ENCODE measurements at regions not wholly inside any gene's neighbourhood (a gene's known extent, or its start where the extent isn't known, plus 50 kb on each side); places are given as distances from the start of the nearest gene placed in this dataset.

DNA sequence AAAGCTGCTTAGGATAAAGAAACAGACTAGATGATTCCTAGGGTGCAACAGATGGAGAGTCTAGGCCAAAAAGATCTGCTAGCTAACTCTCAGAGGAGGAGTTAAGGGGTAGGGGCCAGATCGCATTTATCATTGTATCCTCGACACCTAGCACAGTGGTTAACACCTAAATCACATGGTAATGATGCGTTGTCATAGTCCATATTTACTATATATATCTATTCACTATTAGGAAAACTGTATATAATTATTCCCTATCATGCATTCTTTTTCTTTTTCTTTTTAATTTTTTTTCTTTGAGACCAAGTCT lies 92.8 kb upstream of the SLC44A1 start:
- TF ChIP-seq ZNF121 (tag by site-specific recombination; IDR thresholded peaks at IDR 0.05) (no peak), KLF8 (tag by site-specific recombination; IDR thresholded peaks at IDR 0.05) (no peak), ZNF146 (tag by site-specific recombination; IDR thresholded peaks at IDR 0.05) (no peak), ZNF571 (tag by site-specific recombination; IDR thresholded peaks at IDR 0.05) (no peak), ZNF624 (tag by site-specific recombination; IDR thresholded peaks at IDR 0.05) (no peak), ZNF175 (tag by site-specific recombination; IDR thresholded peaks at IDR 0.05) (no peak), ZBTB17 (tag by site-specific recombination; IDR thresholded peaks at IDR 0.05) (no peak), YY1 (tag by site-specific recombination; IDR thresholded peaks at IDR 0.05) (no peak), ZNF645 (tag by site-specific recombination; IDR thresholded peaks at IDR 0.05) (no peak), SCRT1 (tag by site-specific recombination; IDR thresholded peaks at IDR 0.05; ENCODE audit: borderline replicate concordance) (no peak)
- TF ChIP-seq, protein P1, sequence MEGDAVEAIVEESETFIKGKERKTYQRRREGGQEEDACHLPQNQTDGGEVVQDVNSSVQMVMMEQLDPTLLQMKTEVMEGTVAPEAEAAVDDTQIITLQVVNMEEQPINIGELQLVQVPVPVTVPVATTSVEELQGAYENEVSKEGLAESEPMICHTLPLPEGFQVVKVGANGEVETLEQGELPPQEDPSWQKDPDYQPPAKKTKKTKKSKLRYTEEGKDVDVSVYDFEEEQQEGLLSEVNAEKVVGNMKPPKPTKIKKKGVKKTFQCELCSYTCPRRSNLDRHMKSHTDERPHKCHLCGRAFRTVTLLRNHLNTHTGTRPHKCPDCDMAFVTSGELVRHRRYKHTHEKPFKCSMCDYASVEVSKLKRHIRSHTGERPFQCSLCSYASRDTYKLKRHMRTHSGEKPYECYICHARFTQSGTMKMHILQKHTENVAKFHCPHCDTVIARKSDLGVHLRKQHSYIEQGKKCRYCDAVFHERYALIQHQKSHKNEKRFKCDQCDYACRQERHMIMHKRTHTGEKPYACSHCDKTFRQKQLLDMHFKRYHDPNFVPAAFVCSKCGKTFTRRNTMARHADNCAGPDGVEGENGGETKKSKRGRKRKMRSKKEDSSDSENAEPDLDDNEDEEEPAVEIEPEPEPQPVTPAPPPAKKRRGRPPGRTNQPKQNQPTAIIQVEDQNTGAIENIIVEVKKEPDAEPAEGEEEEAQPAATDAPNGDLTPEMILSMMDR (tag by site-specific recombination; IDR thresholded peaks at IDR 0.05) = no peak
